ENCODE measurements at regions not wholly inside any gene's neighbourhood (a gene's known extent, or its start where the extent isn't known, plus 50 kb on each side); places are given as distances from the start of the nearest gene placed in this dataset.
"Not testable (repeated sequence)": the region's sequence is repeated elsewhere in the genome, so short reads cannot be mapped to it uniquely, and the experiment has no call there.

GRCh38 chr13:18279971-18280370, 901.7 kb downstream of the TUBA3C start:
- H3K27me3 Mint-ChIP-seq (ENCODE audit: low read depth); H3K27ac Mint-ChIP-seq (ENCODE audit: unreplicated experiment); H3K4me1 Mint-ChIP-seq (ENCODE audit: low read depth); DNase-seq (ENCODE audit: low spot score); H3K4me3 Mint-ChIP-seq (ENCODE audit: unreplicated experiment); H3K36me3 Mint-ChIP-seq (ENCODE audit: low read depth): not testable (repeated sequence)
- H3K9me3 Mint-ChIP-seq (ENCODE audit: low read depth): peaks cover 18% of the 10 kb centered on the region

DNA sequence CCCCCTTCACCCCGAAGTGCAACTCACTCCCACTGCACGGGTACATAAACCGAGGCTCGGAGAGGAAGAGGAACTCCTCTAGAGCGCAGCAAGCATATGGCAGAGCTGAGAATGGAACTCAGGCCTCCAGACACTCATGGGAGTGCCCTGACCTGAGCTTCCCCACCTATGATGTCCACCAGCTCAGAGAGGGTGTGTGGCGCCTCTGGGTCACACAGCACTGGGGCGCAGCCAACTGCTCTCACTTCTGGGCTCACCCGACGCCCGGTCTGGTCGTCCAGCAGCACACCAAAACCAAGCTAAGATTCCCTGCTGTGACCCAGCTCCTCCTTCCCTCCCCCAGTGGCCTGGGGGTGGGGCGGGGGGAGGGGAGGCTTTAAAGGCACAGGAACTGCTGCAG, 904.3 kb downstream of the TUBA3C start:
- not testable (repeated sequence) for H3K4me3 Mint-ChIP-seq (ENCODE audit: unreplicated experiment); H3K4me1 Mint-ChIP-seq (ENCODE audit: low read depth)

GRCh38 chr13:18276280-18276679, 905.3 kb downstream of the TUBA3C start:
- H3K4me3 Mint-ChIP-seq (ENCODE audit: unreplicated experiment); H3K27ac Mint-ChIP-seq (ENCODE audit: unreplicated experiment); H3K27me3 Mint-ChIP-seq (ENCODE audit: low read depth); DNase-seq (ENCODE audit: low spot score); H3K36me3 Mint-ChIP-seq (ENCODE audit: low read depth); H3K4me1 Mint-ChIP-seq (ENCODE audit: low read depth): not testable (repeated sequence)
- H3K9me3 Mint-ChIP-seq (ENCODE audit: low read depth): peaks cover 13% of the 10 kb centered on the region

More for the DNA sequence above, 904.3 kb downstream of the TUBA3C start:
- H3K9me3 Mint-ChIP-seq (ENCODE audit: low read depth): peaks cover 13% of the 10 kb centered on the region
- not testable (repeated sequence) for H3K27me3 Mint-ChIP-seq (ENCODE audit: low read depth); H3K36me3 Mint-ChIP-seq (ENCODE audit: low read depth); H3K27ac Mint-ChIP-seq (ENCODE audit: unreplicated experiment); DNase-seq (ENCODE audit: low spot score)

GRCh38 chr13:18273785-18274514, 907.7 kb downstream of the TUBA3C start:
- H3K4me3 Mint-ChIP-seq (ENCODE audit: unreplicated experiment); DNase-seq (ENCODE audit: low spot score); H3K27me3 Mint-ChIP-seq (ENCODE audit: low read depth); H3K4me1 Mint-ChIP-seq (ENCODE audit: low read depth); H3K36me3 Mint-ChIP-seq (ENCODE audit: low read depth); H3K27ac Mint-ChIP-seq (ENCODE audit: unreplicated experiment); H3K9me3 Mint-ChIP-seq (ENCODE audit: low read depth): not testable (repeated sequence)

DNA sequence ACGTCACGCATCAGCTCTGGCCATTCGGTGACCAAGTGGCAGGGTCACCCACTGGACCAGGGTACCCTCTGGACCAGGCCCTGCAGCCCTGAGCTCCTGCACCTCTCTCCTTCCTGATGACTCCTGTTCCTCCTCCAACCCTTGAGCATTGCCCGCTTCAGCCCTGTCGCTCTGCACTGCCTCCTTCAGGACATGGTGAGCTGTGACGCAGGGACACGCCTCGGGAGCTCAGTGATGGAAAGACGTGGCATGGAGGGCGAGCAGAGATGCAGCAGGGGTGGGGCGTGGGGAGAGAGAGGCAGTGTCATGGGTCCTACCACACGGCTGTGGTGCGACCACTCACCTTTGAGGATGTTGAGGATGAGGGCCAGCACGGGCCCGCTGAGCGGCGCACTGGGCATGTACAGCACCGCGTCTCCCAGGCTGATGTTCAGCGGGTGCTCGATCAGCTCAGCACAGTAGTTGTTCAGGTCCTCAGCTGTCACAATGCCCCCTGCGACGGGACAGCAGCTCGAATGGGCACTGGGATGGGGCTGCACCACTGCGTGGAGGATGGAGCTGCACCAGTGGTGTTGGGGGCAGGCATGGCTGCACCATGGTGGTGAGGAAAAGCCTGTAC, 922.7 kb downstream of the TUBA3C start:
- H3K27ac Mint-ChIP-seq (ENCODE audit: unreplicated experiment); DNase-seq (ENCODE audit: low spot score); H3K36me3 Mint-ChIP-seq (ENCODE audit: low read depth); H3K27me3 Mint-ChIP-seq (ENCODE audit: low read depth); H3K4me3 Mint-ChIP-seq (ENCODE audit: unreplicated experiment); H3K4me1 Mint-ChIP-seq (ENCODE audit: low read depth): not testable (repeated sequence)
- H3K9me3 Mint-ChIP-seq (ENCODE audit: low read depth): peaks cover 13% of the 10 kb centered on the region

- peaks cover 16% of the 10 kb centered on the region for H3K9me3 Mint-ChIP-seq (ENCODE audit: low read depth)
- DNase-seq (ENCODE audit: low spot score); H3K4me1 Mint-ChIP-seq (ENCODE audit: low read depth); H3K4me3 Mint-ChIP-seq (ENCODE audit: unreplicated experiment); H3K27ac Mint-ChIP-seq (ENCODE audit: unreplicated experiment); H3K27me3 Mint-ChIP-seq (ENCODE audit: low read depth); H3K36me3 Mint-ChIP-seq (ENCODE audit: low read depth): not testable (repeated sequence)
These were observed 923.9 kb downstream of the TUBA3C start for GRCh38 chr13:18257686-18258085.

DNA sequence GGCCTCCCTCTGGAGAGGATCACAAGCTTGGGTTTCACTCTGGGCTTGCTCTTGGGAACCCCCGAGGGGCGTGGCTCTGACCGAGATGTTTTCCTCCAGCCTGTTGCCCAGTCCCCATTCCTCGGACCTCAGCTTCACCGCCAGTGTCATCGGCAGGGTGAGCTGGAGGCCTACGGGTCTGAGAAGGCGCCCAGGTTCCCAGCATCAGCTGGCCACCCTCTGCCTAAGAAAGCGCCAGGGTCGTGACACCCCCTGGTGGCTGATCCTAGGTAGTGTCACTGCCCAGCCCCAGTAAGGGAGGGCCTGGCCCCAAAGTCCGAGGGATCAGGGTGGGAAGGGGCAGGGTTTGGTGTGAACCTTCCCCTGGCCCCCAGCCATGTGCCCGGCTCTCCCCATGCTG, 928.8 kb downstream of the TUBA3C start:
- H3K4me1 Mint-ChIP-seq (ENCODE audit: low read depth); H3K27ac Mint-ChIP-seq (ENCODE audit: unreplicated experiment); H3K27me3 Mint-ChIP-seq (ENCODE audit: low read depth); H3K36me3 Mint-ChIP-seq (ENCODE audit: low read depth); DNase-seq (ENCODE audit: low spot score); H3K4me3 Mint-ChIP-seq (ENCODE audit: unreplicated experiment): not testable (repeated sequence)
- H3K9me3 Mint-ChIP-seq (ENCODE audit: low read depth): peaks cover 29% of the 10 kb centered on the region
- peak; percentile 34 for TF ChIP-seq CTCF (IDR thresholded peaks at IDR 0.05)

DNA sequence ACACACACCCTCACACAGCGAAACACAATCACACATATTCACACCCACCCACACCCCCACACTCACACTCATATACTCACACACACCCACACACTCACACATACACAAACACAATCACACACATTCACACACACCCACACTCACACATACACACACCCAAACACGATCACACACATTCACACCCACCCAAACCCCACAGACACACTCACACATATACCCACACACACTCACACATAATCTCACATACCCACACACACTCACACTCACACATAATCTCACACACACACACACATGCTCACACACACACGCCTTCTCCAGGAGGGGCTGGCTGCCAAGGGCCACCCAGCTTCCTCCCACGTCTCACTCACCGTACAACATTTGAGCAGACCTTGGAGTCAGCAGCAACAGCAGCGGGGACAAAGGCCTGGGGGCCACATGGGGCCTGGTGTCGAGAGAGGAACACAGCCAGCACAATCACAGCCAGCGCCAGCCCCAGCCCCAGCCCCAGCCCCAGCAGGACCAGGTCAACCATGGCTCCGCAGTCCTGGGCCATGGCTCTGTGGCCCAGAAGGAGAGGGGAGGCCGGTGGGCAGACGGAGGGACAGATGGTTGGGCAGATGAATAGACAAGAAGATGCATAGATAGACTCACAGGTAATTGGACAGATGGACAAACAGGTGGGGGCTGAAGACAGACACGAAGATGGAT, 932.9 kb downstream of the TUBA3C start:
- DNase-seq (ENCODE audit: low spot score); H3K27me3 Mint-ChIP-seq (ENCODE audit: low read depth); H3K4me3 Mint-ChIP-seq (ENCODE audit: unreplicated experiment); H3K4me1 Mint-ChIP-seq (ENCODE audit: low read depth); H3K36me3 Mint-ChIP-seq (ENCODE audit: low read depth); H3K27ac Mint-ChIP-seq (ENCODE audit: unreplicated experiment): not testable (repeated sequence)
- peaks cover 23% of the 10 kb centered on the region for H3K9me3 Mint-ChIP-seq (ENCODE audit: low read depth)

DNA sequence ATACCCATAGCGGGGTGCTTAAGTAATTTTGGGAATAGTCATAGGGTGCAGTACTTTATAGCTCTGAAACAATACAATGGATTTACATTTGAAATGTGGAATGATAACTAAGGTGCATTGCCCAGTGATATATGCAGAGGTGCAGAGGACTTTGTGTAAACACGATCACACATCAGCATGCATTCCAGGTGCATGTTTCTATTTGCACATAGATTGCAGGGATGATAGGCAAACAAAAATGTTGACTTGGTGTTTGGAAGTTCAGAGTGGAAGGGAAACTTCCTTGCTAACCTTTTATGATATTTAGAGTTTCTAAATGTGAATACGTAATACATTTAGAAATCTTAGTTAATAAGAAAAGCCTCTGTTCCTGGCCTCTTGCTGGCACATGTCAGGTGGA, 941.5 kb downstream of the TUBA3C start:
- peaks cover 22% of the 10 kb centered on the region for H3K9me3 Mint-ChIP-seq (ENCODE audit: low read depth)
- not testable (repeated sequence) for H3K4me3 Mint-ChIP-seq (ENCODE audit: unreplicated experiment)

DNA sequence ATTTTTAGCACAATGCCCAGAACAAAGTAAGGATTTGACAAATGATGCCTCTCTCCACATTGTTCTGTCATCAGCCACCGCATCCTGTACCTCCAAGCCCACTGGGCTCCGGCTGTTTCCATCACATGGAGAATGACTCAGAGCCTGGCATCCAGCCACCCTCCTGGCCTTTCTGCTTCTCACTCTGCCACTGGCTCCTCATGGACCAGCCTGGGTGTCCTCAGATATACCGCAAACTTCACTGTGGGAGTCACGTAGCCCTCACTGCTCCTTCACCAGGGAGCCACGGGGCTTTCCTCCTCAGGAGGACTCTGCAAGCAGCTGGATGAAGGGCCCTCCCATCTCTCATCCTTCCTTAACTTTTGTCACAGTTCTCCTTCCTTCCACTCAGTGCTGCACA, 943.0 kb downstream of the TUBA3C start:
- not testable (repeated sequence) for DNase-seq (ENCODE audit: low spot score); H3K4me1 Mint-ChIP-seq (ENCODE audit: low read depth); H3K36me3 Mint-ChIP-seq (ENCODE audit: low read depth); H3K4me3 Mint-ChIP-seq (ENCODE audit: unreplicated experiment); H3K27me3 Mint-ChIP-seq (ENCODE audit: low read depth); H3K27ac Mint-ChIP-seq (ENCODE audit: unreplicated experiment)
- peaks cover 19% of the 10 kb centered on the region for H3K9me3 Mint-ChIP-seq (ENCODE audit: low read depth)

More for the DNA sequence above, 941.5 kb downstream of the TUBA3C start:
- not testable (repeated sequence) for H3K27ac Mint-ChIP-seq (ENCODE audit: unreplicated experiment); DNase-seq (ENCODE audit: low spot score); H3K27me3 Mint-ChIP-seq (ENCODE audit: low read depth); H3K36me3 Mint-ChIP-seq (ENCODE audit: low read depth); H3K4me1 Mint-ChIP-seq (ENCODE audit: low read depth)

Data from chondrocyte (in vitro differentiated cells).